GM12874 (cell line): ENCODE measurements at regions not wholly inside any gene's neighbourhood (a gene's known extent, or its start where the extent isn't known, plus 50 kb on each side); places are given as distances from the start of the nearest gene placed in this dataset.

Experiments used
- TF ChIP-seq, protein P1 (sequence below): IDR thresholded peaks from 2 replicates; pipeline ENCODE4 v1.5.1; 2011; ENCODE audit warnings: low read depth, mild to moderate bottlenecking, control low read depth, low read length, moderate library complexity; ENCODE audit not compliant: insufficient read depth

DNA sequence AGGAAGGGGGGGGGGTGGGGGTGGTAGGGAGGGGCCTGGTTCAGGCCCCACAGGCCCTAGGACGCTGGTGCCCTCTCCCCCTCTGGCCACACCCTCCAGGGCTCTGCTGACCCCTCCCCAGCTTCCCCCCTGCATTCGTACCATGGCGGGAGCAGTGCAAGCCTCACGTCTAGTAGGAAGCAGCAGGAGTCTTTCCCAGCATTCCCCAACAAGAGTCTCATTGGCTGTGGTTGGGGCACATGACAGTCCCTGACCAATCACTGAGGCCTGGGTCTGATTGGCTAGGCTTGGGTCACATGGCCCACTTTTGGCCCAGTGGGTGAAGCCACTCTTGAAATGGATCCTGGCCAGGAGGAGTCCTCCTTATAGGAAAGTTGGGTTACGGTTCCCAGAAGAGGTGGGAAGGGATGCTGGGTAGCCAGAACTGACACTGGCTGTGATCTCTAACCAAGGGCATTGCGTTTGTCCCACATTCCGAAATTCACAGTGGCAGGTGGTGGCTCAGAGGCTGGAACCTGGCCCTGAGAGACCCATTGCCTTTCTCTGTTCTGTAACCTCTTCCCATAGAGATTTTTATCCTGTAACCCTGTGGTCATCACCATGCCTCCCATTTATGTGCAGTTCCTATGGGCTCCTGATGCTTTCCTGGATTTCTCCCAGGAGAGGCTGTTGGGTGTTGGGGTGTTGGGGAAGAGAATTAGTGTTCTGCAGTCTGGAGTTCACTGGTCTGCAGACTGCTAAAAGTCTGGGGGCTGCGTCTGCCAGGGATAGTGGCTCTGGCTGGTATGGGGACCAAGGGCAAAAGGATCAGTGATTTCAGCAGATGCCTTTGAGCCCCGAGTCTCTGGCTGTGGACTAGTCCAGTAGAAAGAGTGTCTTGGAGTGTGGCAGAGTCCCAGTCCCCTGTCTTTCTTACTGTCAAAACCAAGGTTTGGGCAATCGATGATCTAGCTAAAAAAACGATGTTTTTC is 58.9 kb upstream of the MYEOV start:
- TF ChIP-seq, protein P1, sequence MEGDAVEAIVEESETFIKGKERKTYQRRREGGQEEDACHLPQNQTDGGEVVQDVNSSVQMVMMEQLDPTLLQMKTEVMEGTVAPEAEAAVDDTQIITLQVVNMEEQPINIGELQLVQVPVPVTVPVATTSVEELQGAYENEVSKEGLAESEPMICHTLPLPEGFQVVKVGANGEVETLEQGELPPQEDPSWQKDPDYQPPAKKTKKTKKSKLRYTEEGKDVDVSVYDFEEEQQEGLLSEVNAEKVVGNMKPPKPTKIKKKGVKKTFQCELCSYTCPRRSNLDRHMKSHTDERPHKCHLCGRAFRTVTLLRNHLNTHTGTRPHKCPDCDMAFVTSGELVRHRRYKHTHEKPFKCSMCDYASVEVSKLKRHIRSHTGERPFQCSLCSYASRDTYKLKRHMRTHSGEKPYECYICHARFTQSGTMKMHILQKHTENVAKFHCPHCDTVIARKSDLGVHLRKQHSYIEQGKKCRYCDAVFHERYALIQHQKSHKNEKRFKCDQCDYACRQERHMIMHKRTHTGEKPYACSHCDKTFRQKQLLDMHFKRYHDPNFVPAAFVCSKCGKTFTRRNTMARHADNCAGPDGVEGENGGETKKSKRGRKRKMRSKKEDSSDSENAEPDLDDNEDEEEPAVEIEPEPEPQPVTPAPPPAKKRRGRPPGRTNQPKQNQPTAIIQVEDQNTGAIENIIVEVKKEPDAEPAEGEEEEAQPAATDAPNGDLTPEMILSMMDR: no peak

GRCh38 chr11:69238573-69239351 is 55.2 kb upstream of the MYEOV start:
- TF ChIP-seq, protein P1: no peak

DNA sequence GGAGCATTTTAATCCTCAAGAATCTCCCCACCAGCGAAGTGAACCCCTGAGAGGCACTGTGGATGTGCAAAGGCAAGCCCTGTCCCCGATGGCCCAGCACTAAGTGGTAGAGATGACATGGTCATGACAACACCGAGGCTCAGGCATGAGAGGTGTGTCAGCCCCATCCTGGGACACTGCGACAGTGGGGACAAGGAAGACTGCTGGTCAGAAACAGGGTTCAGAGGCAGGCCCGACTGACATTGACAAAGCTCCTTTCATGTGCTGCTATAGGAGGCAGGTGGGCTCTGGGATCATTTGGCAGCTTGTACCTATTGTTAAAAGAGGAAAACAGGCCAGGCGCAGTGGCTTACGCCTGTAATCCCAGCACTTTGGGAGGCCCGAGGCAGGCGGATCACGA is 54.3 kb upstream of the MYEOV start:
- TF ChIP-seq, protein P1: no peak

GRCh38 chr11:69240332-69241074 is 53.5 kb upstream of the MYEOV start:
- TF ChIP-seq, protein P1: peak; percentile 29; the same call in 1 of the 2 replicates

DNA sequence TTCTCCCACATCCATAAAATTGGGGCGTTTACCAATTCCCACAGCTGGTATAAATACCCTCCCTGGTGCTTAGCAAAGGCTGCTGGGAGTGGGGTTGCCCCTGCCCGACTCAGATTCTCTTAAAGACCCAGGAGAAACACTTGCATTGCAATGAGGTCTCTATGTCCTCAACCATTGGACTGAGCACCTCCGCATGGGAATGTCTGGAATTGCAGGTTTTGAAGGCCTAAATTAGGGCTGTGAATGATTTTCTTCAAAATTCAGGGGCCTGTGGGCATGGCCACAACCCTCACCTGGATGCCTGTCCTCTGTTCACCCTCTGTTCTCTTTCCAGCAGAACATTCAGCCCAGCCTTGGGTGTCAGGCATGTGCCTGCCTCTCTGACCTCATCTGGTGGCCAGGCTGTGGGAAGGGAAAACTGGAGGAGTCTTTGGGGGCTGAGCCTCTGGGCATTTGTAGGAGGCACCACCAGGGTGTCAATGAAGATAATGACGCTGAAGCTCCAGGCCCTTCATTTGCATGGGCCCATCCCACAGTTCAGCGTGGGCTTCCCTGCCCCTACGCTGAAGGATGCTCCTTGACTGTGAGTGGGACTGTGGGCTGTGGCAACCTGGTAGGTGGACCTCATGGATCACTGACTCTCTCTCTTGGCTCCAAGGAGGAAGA is 52.7 kb upstream of the MYEOV start:
- TF ChIP-seq, protein P1: no peak

DNA sequence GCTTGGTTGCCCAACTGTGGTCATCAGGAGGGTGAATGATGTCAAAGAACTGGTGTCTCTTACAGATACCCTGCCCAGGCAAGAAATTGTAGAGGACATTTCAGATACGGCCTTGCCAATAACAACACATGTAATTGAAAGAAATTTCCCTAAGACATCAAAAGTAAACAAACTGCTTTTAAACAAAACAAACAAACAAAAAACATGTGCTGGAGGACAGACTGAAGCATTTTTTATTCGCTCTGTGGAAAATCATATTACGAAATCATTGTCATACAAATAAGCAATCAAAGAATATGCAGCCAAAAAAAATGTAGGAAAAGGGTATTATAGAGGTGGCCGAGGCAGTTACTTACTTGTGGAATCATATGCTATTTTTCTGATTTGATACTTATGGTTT is 52.1 kb upstream of the MYEOV start:
- TF ChIP-seq, protein P1: no peak
